Fibroblast of lung (primary cell): ENCODE measurements at regions not wholly inside any gene's neighbourhood (a gene's known extent, or its start where the extent isn't known, plus 50 kb on each side); places are given as distances from the start of the nearest gene placed in this dataset.

ENCODE experiments used
- DNase-seq, 2 donors: peaks; one replicate each; pipeline versions ENCODE4 v3.0.0 to v3.0.0-alpha.2; 2010; ENCODE audit warnings: low read depth in 2 of 2
- H2AFZ ChIP-seq: 2 replicates; pipeline ENCODE4 v1.5.1; 2012; ENCODE audit warnings: low read length, control low read depth, inconsistent platforms
- H3K27ac ChIP-seq: 2 replicates; pipeline ENCODE4 v1.5.1; 2011; ENCODE audit warnings: low read length, control low read depth; ENCODE audit not compliant: insufficient read depth
- H3K27me3 ChIP-seq: 2 replicates; pipeline ENCODE4 v1.5.1; 2011; ENCODE audit warnings: mild to moderate bottlenecking, low read length; ENCODE audit not compliant: control insufficient read depth, insufficient read depth
- H3K36me3 ChIP-seq: 2 replicates; pipeline ENCODE4 v1.5.1; 2011; ENCODE audit warnings: low read length; ENCODE audit not compliant: control insufficient read depth, insufficient read depth
- H3K4me1 ChIP-seq: 2 replicates; pipeline ENCODE4 v1.5.1; 2011; ENCODE audit warnings: low read length; ENCODE audit not compliant: control insufficient read depth, insufficient read depth; ENCODE audit errors: extremely low read depth
- H3K4me2 ChIP-seq: 2 replicates; pipeline ENCODE4 v1.5.1; 2011; ENCODE audit warnings: low read length, control low read depth; ENCODE audit not compliant: insufficient read depth; ENCODE audit errors: extremely low read depth
- H3K4me3 ChIP-seq, 4 experiments: fragments of 200-600 bp in 1 of 4; sonication (generic) in 1 of 4; replicated peaks in 1 of 4; 2 replicates each; pipeline ENCODE4 v1.5.1; 2011 to 2016; ENCODE audit warnings: low read length in 4 of 4, low read depth in 3 of 4, mild to moderate bottlenecking in 3 of 4, control low read depth in 2 of 4, inconsistent platforms in 1 of 4, mixed read lengths in 1 of 4; ENCODE audit not compliant: insufficient read depth in 1 of 4; ENCODE audit errors: control extremely low read depth in 1 of 4
- H3K79me2 ChIP-seq: 2 replicates; pipeline ENCODE4 v1.5.1; 2012; ENCODE audit warnings: mild to moderate bottlenecking, low read length, inconsistent platforms; ENCODE audit not compliant: control insufficient read depth, insufficient read depth
- H3K9ac ChIP-seq: 2 replicates; pipeline ENCODE4 v1.5.1; 2011; ENCODE audit warnings: mild to moderate bottlenecking, low read length, control low read depth; ENCODE audit not compliant: insufficient read depth
- H3K9me3 ChIP-seq: 2 replicates; pipeline ENCODE4 v1.5.1; 2012; ENCODE audit warnings: low read depth, low read length; ENCODE audit not compliant: control insufficient read depth, insufficient read depth
- H4K20me1 ChIP-seq: 2 replicates; pipeline ENCODE4 v1.5.1; 2011; ENCODE audit warnings: low read length; ENCODE audit not compliant: control insufficient read depth, insufficient read depth; ENCODE audit errors: extremely low read depth
- CTCF ChIP-seq, 2 donors: IDR thresholded peaks in 1 of 2; conservative IDR thresholded peaks in 1 of 2; 1 replicate in 1 of 2; 2 replicates in 1 of 2; pipeline ENCODE4 v1.5.1; 2011 to 2012; ENCODE audit warnings: low read length in 2 of 2, control low read depth in 1 of 2, inconsistent platforms in 1 of 2, low read depth in 1 of 2, mild to moderate bottlenecking in 1 of 2
- EZH2 ChIP-seq: IDR thresholded peaks from 2 replicates; pipeline ENCODE4 v1.5.1; 2012; ENCODE audit warnings: low read length, control low read depth, mild to moderate bottlenecking; ENCODE audit errors: missing control alignments

- Histone ChIP-seq H3K36me3 (no peaks in the 10 kb centered on the region), H3K27ac (no peak overlapping the region), H3K4me3 (no peak overlapping the region), H2AFZ (no peak overlapping the region), H3K9ac (no peak overlapping the region), H3K4me1 (no peaks in the 10 kb centered on the region), H4K20me1 (no peaks in the 10 kb centered on the region), H3K4me2 (no peak overlapping the region), H3K79me2 (no peaks in the 10 kb centered on the region), H3K9me3 (no peaks in the 10 kb centered on the region), H3K27me3 (no peaks in the 10 kb centered on the region)
- no peak for DNase-seq
- TF ChIP-seq CTCF (conservative IDR thresholded peaks at IDR 0.05 in 1 of 2, IDR thresholded peaks at IDR 0.05 in 1 of 2; ENCODE audit: low read depth in 1 of 2, low read length in 2 of 2): no peak
Measured at GRCh38 chr2:216923706-216924105, 63.8 kb upstream of the TNP1 start.

- no peak for DNase-seq
- no peak overlapping the region for H3K27ac ChIP-seq
- no peaks in the 10 kb centered on the region for H3K36me3 ChIP-seq
- no peak overlapping the region for H3K4me2 ChIP-seq
- no peak for TF ChIP-seq EZH2
- TF ChIP-seq CTCF (conservative IDR thresholded peaks at IDR 0.05 in 1 of 2, IDR thresholded peaks at IDR 0.05 in 1 of 2; ENCODE audit: low read depth in 1 of 2, low read length in 2 of 2): no peak
- no peak overlapping the region for H3K4me3 ChIP-seq
- no peaks in the 10 kb centered on the region for H3K4me1 ChIP-seq
- no peak overlapping the region for H2AFZ ChIP-seq
- no peaks in the 10 kb centered on the region for H3K27me3 ChIP-seq
- no peaks in the 10 kb centered on the region for H3K9me3 ChIP-seq
- no peaks in the 10 kb centered on the region for H4K20me1 ChIP-seq
- H3K79me2 ChIP-seq: no peaks in the 10 kb centered on the region
- no peak overlapping the region for H3K9ac ChIP-seq
Measured at GRCh38 chr2:216922175-216922780, 62.4 kb upstream of the TNP1 start.

DNA sequence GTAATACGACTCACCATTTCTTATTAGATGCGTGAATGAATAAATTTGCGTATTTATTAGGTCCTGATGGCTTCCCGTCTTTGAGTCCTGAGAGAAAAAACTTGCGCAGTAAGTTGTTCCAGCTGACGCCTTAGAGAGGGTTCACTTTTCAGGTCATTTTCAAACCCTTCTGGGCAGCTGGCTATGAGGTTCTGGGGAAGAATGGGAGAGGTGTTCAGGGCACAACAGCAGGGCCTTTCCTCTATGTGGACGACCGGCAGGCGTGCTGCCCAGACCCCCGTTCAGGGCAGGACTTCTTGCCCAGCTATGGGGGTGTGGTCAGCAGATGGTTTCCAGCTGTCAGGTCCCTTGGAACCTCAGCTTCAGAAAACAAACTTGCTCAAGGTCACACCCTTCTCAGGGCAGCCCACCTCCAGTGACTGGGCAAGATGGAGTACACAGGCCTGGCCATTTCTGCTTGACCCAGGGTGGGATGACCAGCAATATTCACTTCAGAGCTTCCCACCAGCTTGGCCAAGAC, 61.1 kb upstream of the TNP1 start:
- no peak for TF ChIP-seq CTCF (conservative IDR thresholded peaks at IDR 0.05 in 1 of 2, IDR thresholded peaks at IDR 0.05 in 1 of 2; ENCODE audit: low read depth in 1 of 2, low read length in 2 of 2)
- no peak for TF ChIP-seq EZH2
- H4K20me1 ChIP-seq: no peaks in the 10 kb centered on the region
- no peaks in the 10 kb centered on the region for H3K27me3 ChIP-seq
- no peaks in the 10 kb centered on the region for H3K9me3 ChIP-seq
- H2AFZ ChIP-seq: no peak overlapping the region
- no peak overlapping the region for H3K4me2 ChIP-seq
- no peak overlapping the region for H3K9ac ChIP-seq
- no peak overlapping the region for H3K4me3 ChIP-seq
- H3K4me1 ChIP-seq: no peaks in the 10 kb centered on the region
- no peak overlapping the region for H3K27ac ChIP-seq
- H3K36me3 ChIP-seq: no peaks in the 10 kb centered on the region
- no peaks in the 10 kb centered on the region for H3K79me2 ChIP-seq
- no peak for DNase-seq
